HUES48 (cell line): ENCODE measurements at regions not wholly inside any gene's neighbourhood (a gene's known extent, or its start where the extent isn't known, plus 50 kb on each side); places are given as distances from the start of the nearest gene placed in this dataset.

Source experiments
- H3K27ac ChIP-seq: one replicate; pipeline ENCODE4 v1.7.0; 2013; ENCODE audit warnings: low read depth, low read length, inconsistent platforms
- H3K27me3 ChIP-seq: 2 replicates; pipeline ENCODE4 v1.6.1; 2013; ENCODE audit warnings: mild to moderate bottlenecking, low read length; ENCODE audit not compliant: control insufficient read depth, insufficient read depth
- H3K36me3 ChIP-seq: 2 replicates; pipeline ENCODE4 v1.6.1; 2013; ENCODE audit warnings: low read length; ENCODE audit not compliant: control insufficient read depth, insufficient read depth
- H3K4me1 ChIP-seq: 2 replicates; pipeline ENCODE4 v1.6.1; 2013; ENCODE audit warnings: mild to moderate bottlenecking, low read length; ENCODE audit not compliant: control insufficient read depth, insufficient read depth
- H3K4me3 ChIP-seq: 2 replicates; pipeline ENCODE4 v1.5.1; 2013; ENCODE audit warnings: mild to moderate bottlenecking, low read depth, low read length
- H3K9ac ChIP-seq: 2 replicates; pipeline ENCODE4 v1.6.1; 2013; ENCODE audit warnings: mild to moderate bottlenecking, low read depth, low read length, moderate library complexity
- H3K9me3 ChIP-seq: 2 replicates; pipeline ENCODE4 v1.6.1; 2013; ENCODE audit warnings: low read length; ENCODE audit not compliant: control insufficient read depth, insufficient read depth

DNA sequence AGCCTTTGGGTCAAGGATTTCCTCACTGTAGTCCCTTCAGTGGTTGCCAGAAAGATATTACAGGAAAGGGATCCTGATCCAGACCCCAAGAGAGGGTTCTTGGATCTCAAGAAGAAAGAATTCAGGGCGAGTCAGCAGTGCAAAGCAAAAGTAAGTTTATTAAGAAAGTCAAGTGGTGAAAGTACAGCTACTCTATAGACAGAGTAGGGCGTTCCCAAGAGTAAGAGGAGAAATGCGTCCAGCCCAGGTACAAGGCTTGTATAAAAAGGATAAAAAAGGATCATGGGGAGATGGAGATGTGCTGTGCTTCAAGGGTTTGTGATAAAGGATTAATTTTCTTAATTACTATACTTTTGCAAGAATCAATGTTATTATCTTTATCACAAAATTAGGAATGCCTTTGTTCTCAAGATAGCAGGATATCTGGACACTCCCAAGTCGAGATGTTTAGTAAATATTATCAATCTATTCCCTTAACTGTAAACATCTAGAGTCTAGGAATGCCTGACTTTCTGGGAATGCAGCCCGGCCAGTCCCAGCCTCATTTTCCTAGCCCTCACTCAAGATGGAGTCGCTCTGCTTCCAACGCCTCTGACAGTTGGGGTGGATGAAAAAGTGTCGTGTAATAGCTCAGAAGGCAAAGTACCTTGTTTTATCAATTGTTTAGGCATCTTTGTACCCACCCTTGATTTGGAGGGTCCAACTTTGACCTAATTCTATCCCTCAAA lies 360.7 kb downstream of the GPM6A start:
- no peak overlapping the region for H3K4me3 ChIP-seq
- H3K9ac ChIP-seq: no peak overlapping the region
- H3K27me3 ChIP-seq: no peaks in the 10 kb centered on the region
- H3K9me3 ChIP-seq: peaks cover 4% of the 10 kb centered on the region; the same call in 1 of the 2 replicates
- H3K27ac ChIP-seq: no peak overlapping the region
- H3K4me1 ChIP-seq: no peaks in the 10 kb centered on the region
- no peaks in the 10 kb centered on the region for H3K36me3 ChIP-seq

DNA sequence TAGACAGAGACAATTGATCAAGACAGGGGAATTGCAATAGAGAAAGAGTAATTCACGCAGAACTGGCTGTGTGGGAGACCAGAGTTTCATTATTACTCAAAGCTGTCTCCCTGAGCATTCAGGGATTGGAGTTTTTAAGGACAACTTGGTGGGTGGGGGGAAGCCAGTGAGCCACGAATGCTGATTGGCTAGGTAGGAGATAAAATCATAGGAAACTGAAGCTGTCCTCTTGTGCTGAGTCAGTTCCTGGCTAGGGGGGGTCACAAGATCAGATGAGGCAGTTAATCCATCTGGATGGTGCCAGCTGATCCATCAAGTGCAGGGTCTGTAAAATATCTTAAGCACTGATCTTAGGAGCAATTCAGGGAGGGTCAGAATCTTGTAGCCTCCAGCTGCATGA lies 358.6 kb downstream of the GPM6A start:
- no peak overlapping the region for H3K27ac ChIP-seq
- H3K9ac ChIP-seq: no peak overlapping the region
- peaks cover 7% of the 10 kb centered on the region; the same call in 1 of the 2 replicates for H3K4me1 ChIP-seq
- peaks cover 5% of the 10 kb centered on the region; the same call in 1 of the 2 replicates for H3K9me3 ChIP-seq
- H3K4me3 ChIP-seq: no peak overlapping the region
- H3K27me3 ChIP-seq: no peaks in the 10 kb centered on the region
- H3K36me3 ChIP-seq: no peaks in the 10 kb centered on the region

DNA sequence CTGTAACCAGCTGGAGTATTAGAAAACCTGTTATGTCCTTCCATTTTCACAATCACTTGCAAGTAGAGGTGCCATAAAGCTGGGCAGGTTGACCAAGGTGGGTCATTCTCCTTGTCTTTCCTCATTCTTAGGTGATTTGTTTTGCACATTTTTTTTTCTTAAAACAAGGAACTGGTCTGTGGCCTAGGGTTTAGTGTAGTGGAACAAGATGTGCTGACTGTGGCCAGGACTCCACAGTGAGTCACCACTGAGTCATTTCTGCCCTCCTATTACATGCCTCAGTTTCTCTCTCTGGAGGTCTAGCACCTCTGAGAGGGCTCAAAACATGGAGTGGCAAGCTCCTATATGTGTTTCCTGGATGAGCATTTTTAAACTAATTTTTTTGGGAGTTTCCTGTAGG lies 355.9 kb downstream of the GPM6A start:
- H3K36me3 ChIP-seq: no peaks in the 10 kb centered on the region
- H3K4me1 ChIP-seq: peaks cover 7% of the 10 kb centered on the region; the same call in 1 of the 2 replicates
- no peak overlapping the region for H3K4me3 ChIP-seq
- no peaks in the 10 kb centered on the region for H3K27me3 ChIP-seq
- H3K27ac ChIP-seq: no peak overlapping the region
- H3K9me3 ChIP-seq: peaks cover 5% of the 10 kb centered on the region; the same call in 1 of the 2 replicates
- no peak overlapping the region for H3K9ac ChIP-seq

DNA sequence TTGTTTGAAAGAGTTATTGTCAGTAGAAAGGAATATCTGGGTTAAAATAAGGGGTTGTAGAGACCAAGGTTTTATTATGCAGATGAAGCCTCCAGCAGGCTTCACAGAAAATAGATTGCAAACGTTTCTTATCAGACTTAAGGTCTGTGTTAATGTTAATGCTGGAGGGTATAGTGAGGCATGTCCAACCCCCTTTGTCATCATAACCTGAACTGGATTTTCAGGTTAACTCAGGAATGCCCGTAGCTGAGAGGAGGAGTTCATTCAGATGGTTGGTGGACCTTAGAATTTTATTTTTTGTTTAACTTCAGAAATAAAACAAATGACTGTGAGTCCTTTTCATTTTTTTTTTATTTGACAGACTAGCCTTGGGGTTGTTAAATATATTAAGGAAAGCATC lies 354.1 kb downstream of the GPM6A start:
- Histone ChIP-seq H3K9ac (no peak overlapping the region), H3K4me3 (no peak overlapping the region), H3K36me3 (no peaks in the 10 kb centered on the region), H3K27me3 (no peaks in the 10 kb centered on the region), H3K9me3 (peaks cover 5% of the 10 kb centered on the region; the same call in 1 of the 2 replicates), H3K27ac (no peak overlapping the region), H3K4me1 (peaks cover 7% of the 10 kb centered on the region; the same call in 1 of the 2 replicates)

DNA sequence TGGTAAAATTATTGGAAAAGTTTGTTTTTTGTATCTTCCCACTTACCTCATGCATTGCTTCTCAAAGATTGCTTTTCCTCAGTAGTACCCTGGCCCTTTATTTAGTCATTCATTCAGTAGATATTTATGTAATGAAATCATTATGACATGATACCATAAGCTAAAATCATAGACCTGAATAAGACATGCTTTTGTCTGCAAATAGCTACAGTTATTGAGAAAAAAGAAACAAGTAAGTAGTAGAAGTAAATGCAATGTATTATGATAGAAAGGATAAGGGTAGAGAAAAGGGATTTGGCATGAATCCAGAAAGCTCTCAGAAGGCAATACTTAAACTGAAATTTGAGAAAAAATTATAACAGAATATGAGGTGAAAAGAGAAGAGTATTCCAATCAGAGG lies 352.5 kb downstream of the GPM6A start:
- Histone ChIP-seq H3K27me3 (no peaks in the 10 kb centered on the region), H3K9me3 (peaks cover 5% of the 10 kb centered on the region; the same call in 1 of the 2 replicates), H3K27ac (no peak overlapping the region), H3K4me3 (no peak overlapping the region), H3K36me3 (no peaks in the 10 kb centered on the region), H3K4me1 (peaks cover 7% of the 10 kb centered on the region; the same call in 1 of the 2 replicates), H3K9ac (no peak overlapping the region)

DNA sequence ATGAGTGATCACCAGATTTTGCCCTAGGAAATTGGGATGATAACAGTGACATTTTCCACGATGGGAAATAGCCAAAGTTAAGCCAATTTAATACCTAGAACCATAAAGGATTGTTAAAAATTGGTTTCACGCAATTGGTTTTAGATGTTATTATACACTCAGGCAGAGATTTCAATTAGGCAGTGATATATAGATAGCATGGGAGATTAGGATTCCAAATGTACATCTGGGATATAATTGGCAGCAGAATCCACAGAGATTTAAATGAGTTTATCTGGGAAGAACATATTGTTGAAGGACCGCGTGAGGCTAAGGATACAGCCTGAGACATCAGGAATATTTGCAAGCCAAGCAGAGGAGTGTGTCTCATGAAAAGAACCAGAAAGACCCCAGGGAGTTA lies 351.6 kb downstream of the GPM6A start:
- peaks cover 5% of the 10 kb centered on the region; the same call in 1 of the 2 replicates for H3K9me3 ChIP-seq
- H3K27me3 ChIP-seq: no peaks in the 10 kb centered on the region
- H3K36me3 ChIP-seq: no peaks in the 10 kb centered on the region
- H3K4me3 ChIP-seq: no peak overlapping the region
- peaks cover 7% of the 10 kb centered on the region; the same call in 1 of the 2 replicates for H3K4me1 ChIP-seq
- no peak overlapping the region for H3K27ac ChIP-seq
- no peak overlapping the region for H3K9ac ChIP-seq

DNA sequence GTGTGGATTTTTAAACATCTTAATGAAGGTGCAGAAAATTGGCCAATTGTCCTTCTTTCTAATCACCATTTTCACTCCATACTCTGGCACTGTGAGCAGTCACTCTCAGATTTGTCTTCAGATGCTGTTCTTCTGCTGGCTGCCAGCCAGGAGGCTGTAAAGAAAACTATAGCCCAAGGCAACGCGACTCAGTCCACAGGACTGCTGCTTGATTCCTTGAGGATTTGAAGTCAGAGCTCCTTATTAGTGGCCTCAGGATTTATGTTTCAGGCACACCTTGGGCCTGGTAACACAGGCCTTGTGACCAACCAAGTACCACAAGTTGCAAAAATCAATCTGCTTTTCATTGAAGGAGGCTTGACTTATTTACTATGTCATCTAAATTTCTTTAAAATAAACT lies 342.6 kb downstream of the GPM6A start:
- Histone ChIP-seq H3K27ac (no peak overlapping the region), H3K27me3 (no peaks in the 10 kb centered on the region), H3K4me3 (no peak overlapping the region), H3K9me3 (peaks cover 4% of the 10 kb centered on the region; the same call in 1 of the 2 replicates), H3K9ac (no peak overlapping the region), H3K4me1 (no peaks in the 10 kb centered on the region), H3K36me3 (no peaks in the 10 kb centered on the region)

DNA sequence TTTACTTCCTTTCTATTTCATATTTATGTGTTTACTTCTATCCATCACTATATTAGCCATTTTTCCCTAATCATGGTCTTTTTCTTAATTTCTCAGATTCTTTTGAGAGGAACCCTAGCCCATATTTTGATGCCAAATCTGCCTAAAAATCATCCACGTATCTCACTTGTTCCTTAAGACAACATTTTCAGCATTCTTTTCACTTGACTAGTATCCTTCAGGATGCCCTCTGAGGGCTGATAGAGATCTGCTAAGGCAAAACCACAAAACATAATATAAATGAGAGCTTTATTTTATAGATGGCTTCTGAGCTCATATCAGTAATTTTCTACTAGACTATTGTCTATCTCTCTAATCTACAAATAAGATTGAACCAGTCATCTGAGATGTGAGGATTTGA lies 341.9 kb downstream of the GPM6A start:
- no peaks in the 10 kb centered on the region for H3K36me3 ChIP-seq
- no peak overlapping the region for H3K4me3 ChIP-seq
- no peak overlapping the region for H3K27ac ChIP-seq
- H3K4me1 ChIP-seq: no peaks in the 10 kb centered on the region
- H3K27me3 ChIP-seq: no peaks in the 10 kb centered on the region
- no peak overlapping the region for H3K9ac ChIP-seq
- H3K9me3 ChIP-seq: peaks cover 4% of the 10 kb centered on the region; the same call in 1 of the 2 replicates

DNA sequence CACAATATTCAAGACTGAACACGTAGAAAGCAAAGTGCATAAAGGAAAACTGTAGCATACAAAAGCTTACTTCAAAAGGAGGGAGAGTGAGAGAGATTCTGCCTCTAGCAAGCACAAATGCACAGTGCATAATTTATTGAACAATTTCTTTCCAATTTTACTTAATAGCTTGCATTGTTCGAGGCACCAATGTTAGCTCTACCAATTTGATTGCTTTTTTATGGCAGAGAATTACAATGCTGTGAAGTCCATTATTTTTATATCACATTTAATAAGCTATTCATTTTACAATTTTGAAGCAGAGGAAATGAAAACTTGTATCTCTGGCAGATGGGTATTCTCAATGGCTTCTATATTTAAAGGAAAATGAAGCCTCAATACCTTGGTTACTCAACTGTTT lies 331.7 kb downstream of the GPM6A start:
- H3K4me3 ChIP-seq: no peak overlapping the region
- H3K4me1 ChIP-seq: no peaks in the 10 kb centered on the region
- no peak overlapping the region for H3K27ac ChIP-seq
- H3K27me3 ChIP-seq: no peaks in the 10 kb centered on the region
- H3K36me3 ChIP-seq: no peaks in the 10 kb centered on the region
- H3K9ac ChIP-seq: no peak overlapping the region
- no peaks in the 10 kb centered on the region for H3K9me3 ChIP-seq

DNA sequence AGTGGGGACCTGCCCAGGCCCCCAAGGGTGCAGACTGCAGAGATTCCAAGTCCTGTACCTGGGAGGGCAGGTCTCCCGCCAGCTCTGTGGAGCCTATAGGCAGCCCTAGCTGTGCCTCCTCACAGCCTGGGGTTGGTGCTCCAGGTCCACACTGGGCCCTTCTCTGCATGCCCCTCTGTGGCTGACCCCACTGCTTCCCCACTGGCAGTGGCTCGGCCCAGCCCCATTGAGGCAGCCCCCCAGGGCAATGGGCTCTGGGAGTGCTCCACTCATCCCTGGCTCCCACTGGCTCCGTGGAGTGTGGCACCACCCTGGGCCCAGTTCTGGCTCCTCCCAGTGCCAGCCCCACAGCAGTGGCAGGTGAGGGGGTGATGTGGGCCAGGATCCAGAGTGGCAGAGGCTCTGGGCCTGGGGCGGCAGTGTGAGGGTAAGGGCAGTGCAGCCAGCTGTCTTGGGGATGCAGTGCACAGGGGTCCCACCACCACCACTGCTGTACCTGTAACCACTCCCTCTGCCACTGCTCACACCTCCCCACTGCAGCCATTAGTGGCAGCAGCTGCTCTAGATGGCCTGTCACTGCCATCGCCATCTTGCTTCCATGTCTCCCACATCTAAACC lies 312.2 kb downstream of the GPM6A start:
- H3K9me3 ChIP-seq: no peaks in the 10 kb centered on the region; the same call in 1 of the 2 replicates
- no peak overlapping the region for H3K27ac ChIP-seq
- no peak overlapping the region for H3K4me3 ChIP-seq
- H3K27me3 ChIP-seq: no peaks in the 10 kb centered on the region
- H3K36me3 ChIP-seq: no peaks in the 10 kb centered on the region
- no peak overlapping the region for H3K9ac ChIP-seq
- H3K4me1 ChIP-seq: no peaks in the 10 kb centered on the region

DNA sequence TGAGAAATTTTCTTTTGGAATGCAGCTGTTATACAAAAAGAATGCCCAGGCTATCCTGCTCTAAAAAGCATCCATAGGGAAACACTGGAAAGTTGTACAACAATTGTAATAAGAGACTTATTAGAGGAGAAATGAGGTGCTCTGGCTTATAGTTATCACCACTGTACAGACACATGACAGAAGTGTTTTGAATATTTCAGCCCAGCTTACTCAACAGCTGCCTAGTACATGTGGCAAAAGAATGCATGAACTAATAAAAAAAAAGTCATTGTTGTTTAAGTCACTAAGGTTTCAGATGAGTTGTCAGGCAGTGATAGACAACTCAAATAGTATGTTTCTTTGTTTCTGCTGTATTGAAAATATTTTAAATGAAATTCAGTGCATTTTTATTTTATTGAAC lies 307.7 kb downstream of the GPM6A start:
- Histone ChIP-seq H3K4me1 (no peaks in the 10 kb centered on the region), H3K9me3 (no peaks in the 10 kb centered on the region), H3K36me3 (no peaks in the 10 kb centered on the region), H3K9ac (no peak overlapping the region), H3K4me3 (no peak overlapping the region), H3K27me3 (no peaks in the 10 kb centered on the region), H3K27ac (no peak overlapping the region)
